Medulla oblongata (tissue), 1 donor: ENCODE measurements at regions not wholly inside any gene's neighbourhood (a gene's known extent, or its start where the extent isn't known, plus 50 kb on each side); places are given as distances from the start of the nearest gene placed in this dataset.

Experiments
- DNase-seq: peaks from one replicate; pipeline ENCODE4 v3.0.0-alpha.2; 2015; ENCODE audit errors: extremely low spot score

GRCh38 chr3:162007722-162008121, 511.1 kb downstream of the OTOL1 start:
- no peak for DNase-seq

GRCh38 chr3:162012633-162013032, 516.0 kb downstream of the OTOL1 start:
- no peak for DNase-seq

- no peak for DNase-seq
Observed at GRCh38 chr3:162014284-162014683, 517.7 kb downstream of the OTOL1 start.

- no peak for DNase-seq
Observed at GRCh38 chr3:162015856-162016255, 519.2 kb downstream of the OTOL1 start.

- DNase-seq, result no peak
Observed at GRCh38 chr3:162019817-162020216, 523.2 kb downstream of the OTOL1 start.

GRCh38 chr3:162021206-162021605, 524.6 kb downstream of the OTOL1 start:
- DNase-seq, result no peak

GRCh38 chr3:162022911-162023310, 526.3 kb downstream of the OTOL1 start:
- DNase-seq, result peak; percentile 41

- DNase-seq, result no peak
Observed at GRCh38 chr3:162029736-162030135, 533.1 kb downstream of the OTOL1 start.

GRCh38 chr3:162034368-162034767, 537.8 kb downstream of the OTOL1 start:
- DNase-seq, result no peak

- no peak for DNase-seq
Observed at GRCh38 chr3:162041622-162042021, 545.0 kb downstream of the OTOL1 start.

GRCh38 chr3:162052636-162053035, 556.0 kb downstream of the OTOL1 start:
- no peak for DNase-seq

- no peak for DNase-seq
Observed at GRCh38 chr3:162072656-162073164, 576.1 kb downstream of the OTOL1 start.

- DNase-seq, result no peak
Observed at GRCh38 chr3:162073422-162073975, 576.9 kb downstream of the OTOL1 start.

GRCh38 chr3:162077108-162077507, 580.5 kb downstream of the OTOL1 start:
- DNase-seq, result no peak

- DNase-seq, result no peak
Observed at GRCh38 chr3:162082516-162082915, 585.9 kb downstream of the OTOL1 start.

GRCh38 chr3:162087361-162087760, 590.8 kb downstream of the OTOL1 start:
- DNase-seq, result no peak

- no peak for DNase-seq
Observed at GRCh38 chr3:162092751-162093150, 596.1 kb downstream of the OTOL1 start.

GRCh38 chr3:162094301-162094700, 597.7 kb downstream of the OTOL1 start:
- DNase-seq, result no peak

GRCh38 chr3:162096874-162097273, 600.3 kb downstream of the OTOL1 start:
- no peak for DNase-seq

- DNase-seq, result no peak
Observed at GRCh38 chr3:162103808-162104207, 607.2 kb downstream of the OTOL1 start.

- DNase-seq, result no peak
Observed at GRCh38 chr3:162111861-162112260, 615.3 kb downstream of the OTOL1 start.

GRCh38 chr3:162112719-162113118, 616.1 kb downstream of the OTOL1 start:
- no peak for DNase-seq

- no peak for DNase-seq
Observed at GRCh38 chr3:162117961-162118360, 621.4 kb downstream of the OTOL1 start.

- no peak for DNase-seq
Observed at GRCh38 chr3:162119651-162120050, 623.0 kb downstream of the OTOL1 start.
